Right lobe of liver (tissue), 4 donors: ENCODE measurements at regions not wholly inside any gene's neighbourhood (a gene's known extent, or its start where the extent isn't known, plus 50 kb on each side); places are given as distances from the start of the nearest gene placed in this dataset.

ENCODE experiments used
- CTCF ChIP-seq, 4 donors: fragments of 200-600 bp in 3 of 4; fragments of 450-650 bp in 1 of 4; IDR thresholded peaks; one replicate each; pipeline versions ENCODE4 v1.5.1 to v1.8.0; 2016 to 2022; ENCODE audit warnings: antibody characterized with exemption in 4 of 4, mild to moderate bottlenecking in 2 of 4
- POLR2A ChIP-seq: fragments of 450-650 bp; IDR thresholded peaks from one replicate; pipeline ENCODE4 v1.6.1; 2017; ENCODE audit warnings: antibody characterized with exemption, mild to moderate bottlenecking
- donor health status: DM: no; HTN: no; CAD: no.
- donor health status: DM: no; HTN: no; CAD: no.
- donor health status: DM: no; HTN: yes; CAD: no.

GRCh38 chr11:126134461-126135155 lies 71.9 kb upstream of the CDON start:
- TF ChIP-seq CTCF (IDR thresholded peaks at IDR 0.05) (no peak), POLR2A (no peak)
